ENCODE measurements at regions not wholly inside any gene's neighbourhood (a gene's known extent, or its start where the extent isn't known, plus 50 kb on each side); places are given as distances from the start of the nearest gene placed in this dataset.

GRCh38 chr5:114179134-114179533 lies 182.7 kb upstream of the KCNN2 start:
- intact Hi-C loops (cut with micrococcal nuclease): no loop called here

GRCh38 chr5:114184006-114184405 lies 177.9 kb upstream of the KCNN2 start:
- intact Hi-C loops (cut with micrococcal nuclease): no loop called here
- DNase-seq (no peak), ATAC-seq (no peak)

More at GRCh38 chr5:114179134-114179533, 182.7 kb upstream of the KCNN2 start:
- no peak for ATAC-seq
- no peak for DNase-seq

- ATAC-seq: peak; percentile 68
- intact Hi-C loops (cut with micrococcal nuclease): no loop called here
- DNase-seq: peak; percentile 46
Measured at GRCh38 chr5:114185274-114185673, 176.6 kb upstream of the KCNN2 start.

GRCh38 chr5:114191441-114191840 lies 170.4 kb upstream of the KCNN2 start:
- ATAC-seq: peak; percentile 28
- DNase-seq: no peak
- intact Hi-C loops (cut with micrococcal nuclease): no loop called here

GRCh38 chr5:114192108-114192507 lies 169.8 kb upstream of the KCNN2 start:
- ATAC-seq (no peak), DNase-seq (no peak)
- intact Hi-C loops (cut with micrococcal nuclease): no loop called here

- ATAC-seq: no peak
- no peak for DNase-seq
- intact Hi-C loops (cut with micrococcal nuclease): no loop called here
Measured at GRCh38 chr5:114201332-114201731, 160.5 kb upstream of the KCNN2 start.

GRCh38 chr5:114204923-114205322 lies 156.9 kb upstream of the KCNN2 start:
- DNase-seq: no peak
- no peak for ATAC-seq
- intact Hi-C loops (cut with micrococcal nuclease): no loop called here

GRCh38 chr5:114206640-114207039 lies 155.2 kb upstream of the KCNN2 start:
- intact Hi-C loops (cut with micrococcal nuclease): no loop called here
- DNase-seq (no peak), ATAC-seq (no peak)

- intact Hi-C loops (cut with micrococcal nuclease): no loop called here
- DNase-seq (no peak), ATAC-seq (peak; percentile 39)
Measured at GRCh38 chr5:114207615-114208014, 154.3 kb upstream of the KCNN2 start.

GRCh38 chr5:114208120-114208519 lies 153.8 kb upstream of the KCNN2 start:
- intact Hi-C loops (cut with micrococcal nuclease): no loop called here
- ATAC-seq: peak; percentile 85
- no peak for DNase-seq

- peak; percentile 84 for ATAC-seq
Measured at GRCh38 chr5:114208588-114208987, 153.3 kb upstream of the KCNN2 start.

GRCh38 chr5:114210662-114211061 lies 151.2 kb upstream of the KCNN2 start:
- no peak for ATAC-seq
- no peak for DNase-seq
- intact Hi-C loops (cut with micrococcal nuclease): no loop called here

More at GRCh38 chr5:114208588-114208987, 153.3 kb upstream of the KCNN2 start:
- no peak for DNase-seq
- intact Hi-C loops (cut with micrococcal nuclease): no loop called here

- DNase-seq (no peak), ATAC-seq (no peak)
- intact Hi-C loops (cut with micrococcal nuclease): no loop called here
Measured at GRCh38 chr5:114221807-114222206, 140.1 kb upstream of the KCNN2 start.

- intact Hi-C loops (cut with micrococcal nuclease): no loop called here
- no peak for DNase-seq
- no peak for ATAC-seq
Measured at GRCh38 chr5:114223866-114224265, 138.0 kb upstream of the KCNN2 start.

GRCh38 chr5:114237766-114238165 lies 124.1 kb upstream of the KCNN2 start:
- DNase-seq (no peak), ATAC-seq (no peak)
- intact Hi-C loops (cut with micrococcal nuclease): no loop called here

- ATAC-seq: no peak
- DNase-seq: no peak
- intact Hi-C loops (cut with micrococcal nuclease): no loop called here
Measured at GRCh38 chr5:114238771-114239313, 123.0 kb upstream of the KCNN2 start.

- ATAC-seq: no peak
- intact Hi-C loops (cut with micrococcal nuclease): no loop called here
Measured at GRCh38 chr5:114243281-114243971, 118.4 kb upstream of the KCNN2 start.

GRCh38 chr5:114243972-114244317 lies 117.9 kb upstream of the KCNN2 start:
- DNase-seq: no peak
- ATAC-seq: no peak
- intact Hi-C loops (cut with micrococcal nuclease): no loop called here

More at GRCh38 chr5:114243281-114243971, 118.4 kb upstream of the KCNN2 start:
- DNase-seq: no peak

GRCh38 chr5:114249823-114250222 lies 112.0 kb upstream of the KCNN2 start:
- no peak for ATAC-seq
- no peak for DNase-seq
- intact Hi-C loops (cut with micrococcal nuclease): no loop called here

GRCh38 chr5:114250536-114250935 lies 111.3 kb upstream of the KCNN2 start:
- intact Hi-C loops (cut with micrococcal nuclease): no loop called here
- no peak for DNase-seq
- ATAC-seq: no peak

- intact Hi-C loops (cut with micrococcal nuclease): no loop called here
- ATAC-seq: no peak
- DNase-seq: no peak
Measured at GRCh38 chr5:114252226-114252625, 109.6 kb upstream of the KCNN2 start.
